ENCODE measurements at regions not wholly inside any gene's neighbourhood (a gene's known extent, or its start where the extent isn't known, plus 50 kb on each side); places are given as distances from the start of the nearest gene placed in this dataset.

DNA sequence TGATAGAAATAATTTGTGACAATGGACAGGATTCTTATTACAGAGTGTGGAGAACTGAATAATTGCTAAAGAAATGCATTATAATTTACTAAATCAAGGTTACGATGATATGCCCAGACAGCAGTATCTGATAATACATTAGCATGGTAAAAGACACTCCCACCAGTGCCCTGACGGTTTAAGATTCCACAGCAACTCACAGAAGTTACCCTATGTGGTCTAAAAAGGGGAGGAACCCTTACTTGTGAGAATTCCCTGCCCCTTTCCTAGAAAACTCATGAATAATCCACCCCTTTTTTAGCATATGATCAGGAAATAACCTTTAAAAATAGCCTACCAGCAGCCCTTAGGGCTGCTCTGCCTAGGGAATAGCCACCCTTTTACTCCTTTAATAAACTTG is 244.7 kb upstream of the SLC24A2 start:
- TF ChIP-seq MYC (IDR thresholded peaks at IDR 0.05; ENCODE audit: low read depth, low read length) = no peak
- no peak for TF ChIP-seq POLR2A (IDR thresholded peaks at IDR 0.05; ENCODE audit: extremely low read depth, insufficient read length)
- no peak for DNase-seq (ENCODE audit: low read depth)

DNA sequence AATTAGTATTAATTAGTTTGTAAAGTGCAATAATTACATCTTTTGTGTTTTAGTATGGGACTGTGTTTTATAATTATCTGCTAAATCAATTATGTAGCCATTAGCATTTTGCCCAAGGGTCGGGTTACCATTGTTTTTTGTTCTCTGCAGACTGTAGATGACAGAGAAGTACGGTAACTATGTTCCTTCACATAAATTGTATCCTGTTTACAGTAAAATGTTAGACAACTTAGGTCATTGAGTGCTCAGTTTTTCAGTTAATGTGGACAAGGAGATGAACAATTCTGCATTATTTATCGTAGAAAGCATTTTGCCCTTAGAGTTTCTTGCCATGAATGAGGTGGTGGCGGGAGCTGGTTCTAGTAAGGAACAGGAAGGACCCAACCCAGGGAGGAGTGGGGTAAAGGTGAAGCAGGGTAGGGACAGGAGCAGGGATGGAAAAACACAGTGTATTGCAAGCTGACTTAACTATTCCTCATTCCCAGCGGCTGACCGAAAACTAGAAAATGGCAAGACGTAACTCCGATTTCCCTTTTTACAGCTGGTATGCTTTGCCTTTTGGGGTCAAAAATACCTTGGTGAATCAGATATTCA is 243.7 kb upstream of the SLC24A2 start:
- H3K4me3 ChIP-seq (ENCODE audit: low read depth, low read length) = no peak overlapping the region
- DNase-seq (ENCODE audit: low read depth) = no peak
- TF ChIP-seq, protein P1, sequence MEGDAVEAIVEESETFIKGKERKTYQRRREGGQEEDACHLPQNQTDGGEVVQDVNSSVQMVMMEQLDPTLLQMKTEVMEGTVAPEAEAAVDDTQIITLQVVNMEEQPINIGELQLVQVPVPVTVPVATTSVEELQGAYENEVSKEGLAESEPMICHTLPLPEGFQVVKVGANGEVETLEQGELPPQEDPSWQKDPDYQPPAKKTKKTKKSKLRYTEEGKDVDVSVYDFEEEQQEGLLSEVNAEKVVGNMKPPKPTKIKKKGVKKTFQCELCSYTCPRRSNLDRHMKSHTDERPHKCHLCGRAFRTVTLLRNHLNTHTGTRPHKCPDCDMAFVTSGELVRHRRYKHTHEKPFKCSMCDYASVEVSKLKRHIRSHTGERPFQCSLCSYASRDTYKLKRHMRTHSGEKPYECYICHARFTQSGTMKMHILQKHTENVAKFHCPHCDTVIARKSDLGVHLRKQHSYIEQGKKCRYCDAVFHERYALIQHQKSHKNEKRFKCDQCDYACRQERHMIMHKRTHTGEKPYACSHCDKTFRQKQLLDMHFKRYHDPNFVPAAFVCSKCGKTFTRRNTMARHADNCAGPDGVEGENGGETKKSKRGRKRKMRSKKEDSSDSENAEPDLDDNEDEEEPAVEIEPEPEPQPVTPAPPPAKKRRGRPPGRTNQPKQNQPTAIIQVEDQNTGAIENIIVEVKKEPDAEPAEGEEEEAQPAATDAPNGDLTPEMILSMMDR (IDR thresholded peaks at IDR 0.05; ENCODE audit: low read depth, low read length) = no peak

More for the DNA sequence above, 244.7 kb upstream of the SLC24A2 start:
- no peak overlapping the region for H3K4me3 ChIP-seq (ENCODE audit: low read depth, low read length)

GRCh38 chr9:20031836-20032235 is 243.0 kb upstream of the SLC24A2 start:
- TF ChIP-seq, protein P1 (IDR thresholded peaks at IDR 0.05; ENCODE audit: low read depth, low read length) = no peak
- TF ChIP-seq MAX (IDR thresholded peaks at IDR 0.05; ENCODE audit: low read depth, low read length) (no peak), POLR2A (IDR thresholded peaks at IDR 0.05; ENCODE audit: extremely low read depth, insufficient read length) (no peak), MYC (IDR thresholded peaks at IDR 0.05; ENCODE audit: low read depth, low read length) (no peak)
- DNase-seq (ENCODE audit: low read depth) = peak; percentile 20
- no peak overlapping the region for H3K4me3 ChIP-seq (ENCODE audit: low read depth, low read length)

DNA sequence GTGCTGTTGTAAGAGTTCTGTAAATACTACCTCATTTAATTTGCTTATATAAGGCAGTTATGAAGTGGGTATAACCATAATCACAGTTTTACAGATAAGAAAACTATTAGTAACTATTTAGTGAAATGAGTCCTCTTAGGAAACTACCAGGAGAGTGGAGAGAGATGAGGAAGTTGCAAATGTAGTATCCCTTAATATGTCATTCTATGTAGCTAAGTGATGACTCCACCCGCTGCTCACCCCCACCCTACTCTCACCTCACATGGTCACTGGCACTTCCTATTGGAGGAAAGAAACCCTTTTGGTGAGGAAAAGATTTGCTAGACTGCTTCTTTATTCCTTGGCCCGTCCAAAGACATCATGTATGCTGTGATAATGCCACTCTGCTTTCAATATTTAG is 241.8 kb upstream of the SLC24A2 start:
- no peak for DNase-seq (ENCODE audit: low read depth)
- H3K4me3 ChIP-seq (ENCODE audit: low read depth, low read length) = no peak overlapping the region
- no peak for TF ChIP-seq POLR2A (IDR thresholded peaks at IDR 0.05; ENCODE audit: extremely low read depth, insufficient read length)
- no peak for TF ChIP-seq MAX (IDR thresholded peaks at IDR 0.05; ENCODE audit: low read depth, low read length)
- no peak for TF ChIP-seq MYC (IDR thresholded peaks at IDR 0.05; ENCODE audit: low read depth, low read length)
- TF ChIP-seq, protein P1 (IDR thresholded peaks at IDR 0.05; ENCODE audit: low read depth, low read length) = no peak

GRCh38 chr9:20030221-20030620 is 241.4 kb upstream of the SLC24A2 start:
- no peak for DNase-seq (ENCODE audit: low read depth)
- H3K4me3 ChIP-seq (ENCODE audit: low read depth, low read length) = no peak overlapping the region
- TF ChIP-seq, protein P1 (IDR thresholded peaks at IDR 0.05; ENCODE audit: low read depth, low read length) = no peak

DNA sequence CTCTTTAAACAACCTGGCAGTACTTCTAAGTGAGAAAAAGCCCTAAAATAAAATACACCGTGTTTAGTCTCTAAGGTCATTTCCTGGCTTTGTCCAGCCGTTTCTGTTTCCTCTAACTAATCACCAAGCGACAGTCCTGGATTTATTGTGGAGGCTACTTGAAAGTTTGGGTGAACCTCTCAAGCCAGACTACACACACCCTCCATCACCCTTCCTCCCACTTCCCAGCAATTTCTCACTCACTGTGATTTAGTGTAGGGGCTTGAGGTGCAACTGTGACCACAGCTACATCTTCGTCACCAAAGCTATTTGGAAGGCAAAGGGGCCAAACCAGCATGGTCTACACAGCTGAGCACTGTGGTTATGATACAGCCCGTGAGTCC is 240.0 kb upstream of the SLC24A2 start:
- no peak overlapping the region for H3K4me3 ChIP-seq (ENCODE audit: low read depth, low read length)
- no peak for DNase-seq (ENCODE audit: low read depth)
- TF ChIP-seq MAX (IDR thresholded peaks at IDR 0.05; ENCODE audit: low read depth, low read length) (no peak), MYC (IDR thresholded peaks at IDR 0.05; ENCODE audit: low read depth, low read length) (no peak)
- TF ChIP-seq, protein P1 (IDR thresholded peaks at IDR 0.05; ENCODE audit: low read depth, low read length) = no peak
